Gastroesophageal sphincter (tissue), 4 donors: ENCODE measurements at regions not wholly inside any gene's neighbourhood (a gene's known extent, or its start where the extent isn't known, plus 50 kb on each side); places are given as distances from the start of the nearest gene placed in this dataset.

ENCODE experiments used
- ATAC-seq: fragments of 150-250 bp; one replicate; pipeline ENCODE4 v1.9.1; 2016; ENCODE audit warnings: mild to moderate bottlenecking, moderate library complexity
- H3K27ac ChIP-seq, 4 donors: fragments of 200-600 bp; sonication (generic) in 3 of 4; 1 replicate in 3 of 4; 2 replicates in 1 of 4; pipeline ENCODE4 v1.5.1; 2016 to 2019
- H3K27me3 ChIP-seq: fragments of 200-600 bp; sonication (generic); one replicate; pipeline ENCODE4 v1.5.1; 2019
- H3K36me3 ChIP-seq, 2 donors: fragments of 200-600 bp; sonication (generic); one replicate each; pipeline ENCODE4 v1.5.1; 2019; ENCODE audit warnings: control low read depth in 1 of 2
- H3K4me1 ChIP-seq, 3 donors: fragments of 200-600 bp; sonication (generic); 1 replicate in 2 of 3; 2 replicates in 1 of 3; pipeline ENCODE4 v1.5.1; 2016 to 2019; ENCODE audit warnings: control low read depth in 2 of 3
- H3K4me3 ChIP-seq, 2 donors: fragments of 200-600 bp; sonication (generic); one replicate each; pipeline ENCODE4 v1.5.1; 2019; ENCODE audit warnings: mild to moderate bottlenecking in 1 of 2, moderate library complexity in 1 of 2
- H3K9me3 ChIP-seq, 3 donors: fragments of 200-600 bp; sonication (generic); one replicate each; pipeline ENCODE4 v1.5.1; 2017 to 2019; ENCODE audit warnings: control low read depth in 2 of 3
- CTCF ChIP-seq, 4 experiments: fragments of 200-600 bp in 2 of 4; fragments of 450-650 bp in 2 of 4; sonication (generic) in 1 of 4; IDR thresholded peaks; one replicate each; pipeline ENCODE4 v1.5.1; 2017 to 2019; ENCODE audit warnings: antibody characterized with exemption in 4 of 4, mild to moderate bottlenecking in 2 of 4, moderate library complexity in 2 of 4
- EP300 ChIP-seq: sonication (generic); formaldehyde crosslinking; IDR thresholded peaks from one replicate; pipeline ENCODE4 v1.6.1; 2017; ENCODE audit warnings: antibody characterized with exemption, mild to moderate bottlenecking
- POLR2A ChIP-seq, 2 donors: fragments of 450-650 bp; IDR thresholded peaks; one replicate each; pipeline ENCODE4 v1.6.1; 2017; ENCODE audit warnings: antibody characterized with exemption in 2 of 2, mild to moderate bottlenecking in 2 of 2, moderate library complexity in 1 of 2
- POLR2AphosphoS5 ChIP-seq: sonication (generic); formaldehyde crosslinking; IDR thresholded peaks from one replicate; pipeline ENCODE4 v1.6.1; 2017; ENCODE audit warnings: antibody characterized with exemption
- WGBS, 2 donors: methylation state at CpG; one replicate each; pipeline ENCODE4 v1.1.5; 2018; ENCODE audit warnings: low coverage in 1 of 2; 5-methylcytosine and 5-hydroxymethylcytosine counted together

GRCh38 chr13:73204952-73205351 lies 146.1 kb downstream of the KLF5 start:
- H3K36me3 ChIP-seq: no peaks in the 10 kb centered on the region
- TF ChIP-seq CTCF (IDR thresholded peaks at IDR 0.05) (no peak), POLR2A (IDR thresholded peaks at IDR 0.05) (no peak), EP300 (no peak)
- no peaks in the 10 kb centered on the region for H3K27me3 ChIP-seq
- no peak for ATAC-seq
- 74 to 77% methylated on average over 4 to 5 of the region's 5 CpGs for WGBS, 2 donors
- no peak overlapping the region for H3K27ac ChIP-seq
- no peaks in the 10 kb centered on the region for H3K9me3 ChIP-seq
- H3K4me1 ChIP-seq: no peaks in the 10 kb centered on the region
- H3K4me3 ChIP-seq: no peak overlapping the region

GRCh38 chr13:73201626-73202025 lies 142.8 kb downstream of the KLF5 start:
- no peaks in the 10 kb centered on the region for H3K36me3 ChIP-seq
- H3K4me3 ChIP-seq: no peak overlapping the region
- no peaks in the 10 kb centered on the region for H3K27me3 ChIP-seq
- TF ChIP-seq POLR2AphosphoS5 (no peak), CTCF (IDR thresholded peaks at IDR 0.05) (no peak), POLR2A (IDR thresholded peaks at IDR 0.05) (no peak), EP300 (no peak)
- H3K9me3 ChIP-seq: no peaks in the 10 kb centered on the region
- 82 to 90% methylated on average over 1 to 2 of the region's 2 CpGs for WGBS, 2 donors
- H3K4me1 ChIP-seq: no peaks in the 10 kb centered on the region
- ATAC-seq: no peak
- no peak overlapping the region for H3K27ac ChIP-seq

- Histone ChIP-seq H3K36me3 (no peaks in the 10 kb centered on the region), H3K9me3 (no peaks in the 10 kb centered on the region), H3K4me1 (no peaks in the 10 kb centered on the region), H3K27ac (no peak overlapping the region), H3K27me3 (no peaks in the 10 kb centered on the region), H3K4me3 (no peak overlapping the region)
- 68 to 75% methylated on average over 4 of the region's 4 CpGs for WGBS, 2 donors
- no peak for ATAC-seq
- TF ChIP-seq CTCF (IDR thresholded peaks at IDR 0.05) (no peak), POLR2A (IDR thresholded peaks at IDR 0.05) (no peak), POLR2AphosphoS5 (no peak), EP300 (no peak)
Observed at GRCh38 chr13:73198991-73199411, 140.2 kb downstream of the KLF5 start.

- ATAC-seq: no peak
Observed at GRCh38 chr13:73195091-73195490, 136.3 kb downstream of the KLF5 start.

GRCh38 chr13:73194310-73194709 lies 135.5 kb downstream of the KLF5 start:
- TF ChIP-seq POLR2AphosphoS5 (no peak), EP300 (no peak), CTCF (IDR thresholded peaks at IDR 0.05) (no peak), POLR2A (IDR thresholded peaks at IDR 0.05) (no peak)
- H3K4me3 ChIP-seq: no peak overlapping the region
- H3K9me3 ChIP-seq: no peaks in the 10 kb centered on the region
- 38 to 75% methylated on average over 3 to 4 of the region's 4 CpGs for WGBS, 2 donors
- no peak for ATAC-seq
- no peaks in the 10 kb centered on the region for H3K36me3 ChIP-seq
- H3K27ac ChIP-seq: no peak overlapping the region
- H3K4me1 ChIP-seq: no peaks in the 10 kb centered on the region
- H3K27me3 ChIP-seq: no peaks in the 10 kb centered on the region

More at GRCh38 chr13:73195091-73195490, 136.3 kb downstream of the KLF5 start:
- H3K27ac ChIP-seq: no peak overlapping the region
- no peaks in the 10 kb centered on the region for H3K9me3 ChIP-seq
- no peaks in the 10 kb centered on the region for H3K4me1 ChIP-seq
- no peaks in the 10 kb centered on the region for H3K27me3 ChIP-seq
- H3K36me3 ChIP-seq: no peaks in the 10 kb centered on the region
- H3K4me3 ChIP-seq: no peak overlapping the region
- no peak for TF ChIP-seq POLR2AphosphoS5
- no peak for TF ChIP-seq EP300
- no peak for TF ChIP-seq POLR2A (IDR thresholded peaks at IDR 0.05)
- TF ChIP-seq CTCF (IDR thresholded peaks at IDR 0.05): no peak
